MM.1S (cell line): ENCODE measurements at regions not wholly inside any gene's neighbourhood (a gene's known extent, or its start where the extent isn't known, plus 50 kb on each side); places are given as distances from the start of the nearest gene placed in this dataset.
A peak's percentile ranks its signal among the peaks of the same experiment; 100 is the strongest.

Source experiments
- CTCF ChIP-seq: fragments of 300-600 bp; sonication (generic); IDR thresholded peaks from 2 replicates; pipeline ENCODE4 v1.5.1; 2016; ENCODE audit warnings: antibody characterized with exemption, low read length, mixed read lengths
- EZH2phosphoT487 ChIP-seq: fragments of 300-600 bp; sonication (generic); IDR thresholded peaks from 2 replicates; pipeline ENCODE4 v1.6.1; 2018; ENCODE audit warnings: antibody characterized with exemption, low read length

- peak; percentile 22 for TF ChIP-seq CTCF
- TF ChIP-seq EZH2phosphoT487: no peak
These were observed 72.0 kb upstream of the LSAMP start for GRCh38 chr3:116517308-116517707.
